GM19238 (cell line): ENCODE measurements at regions not wholly inside any gene's neighbourhood (a gene's known extent, or its start where the extent isn't known, plus 50 kb on each side); places are given as distances from the start of the nearest gene placed in this dataset.
"Not testable (repeated sequence)": the region's sequence is repeated elsewhere in the genome, so short reads cannot be mapped to it uniquely, and the experiment has no call there.

Experiments
- DNase-seq: peaks from one replicate; pipeline ENCODE4 v3.0.0; 2011; ENCODE audit warnings: low spot score; ENCODE audit not compliant: insufficient read length

- no peak for DNase-seq
These were observed 180.2 kb upstream of the SOX6 start for GRCh38 chr11:16536513-16536912.

- DNase-seq: no peak
These were observed 172.3 kb upstream of the SOX6 start for GRCh38 chr11:16528639-16529038.

GRCh38 chr11:16527525-16528246 is 171.3 kb upstream of the SOX6 start:
- no peak for DNase-seq

- DNase-seq: no peak
These were observed 170.6 kb upstream of the SOX6 start for GRCh38 chr11:16526947-16527346.

GRCh38 chr11:16520713-16521112 is 164.4 kb upstream of the SOX6 start:
- not testable (repeated sequence) for DNase-seq

GRCh38 chr11:16512899-16513241 is 156.5 kb upstream of the SOX6 start:
- peak; percentile 1 for DNase-seq

GRCh38 chr11:16512198-16512898 is 156.0 kb upstream of the SOX6 start:
- no peak for DNase-seq

- no peak for DNase-seq
These were observed 155.1 kb upstream of the SOX6 start for GRCh38 chr11:16511116-16512114.

GRCh38 chr11:16505481-16505880 is 149.1 kb upstream of the SOX6 start:
- no peak for DNase-seq

GRCh38 chr11:16503891-16504290 is 147.5 kb upstream of the SOX6 start:
- DNase-seq: not testable (repeated sequence)

- DNase-seq: no peak
These were observed 138.8 kb upstream of the SOX6 start for GRCh38 chr11:16494918-16495691.

- no peak for DNase-seq
These were observed 128.1 kb upstream of the SOX6 start for GRCh38 chr11:16484434-16484833.

GRCh38 chr11:16474659-16475058 is 118.3 kb upstream of the SOX6 start:
- DNase-seq: no peak

- no peak for DNase-seq
These were observed 113.6 kb upstream of the SOX6 start for GRCh38 chr11:16469968-16470367.

GRCh38 chr11:16468735-16469453 is 112.5 kb upstream of the SOX6 start:
- DNase-seq: no peak

GRCh38 chr11:16460508-16460907 is 104.2 kb upstream of the SOX6 start:
- DNase-seq: no peak

- DNase-seq: no peak
These were observed 100.0 kb upstream of the SOX6 start for GRCh38 chr11:16456366-16456765.

GRCh38 chr11:16454289-16454863 is 98.0 kb upstream of the SOX6 start:
- no peak for DNase-seq

- DNase-seq: no peak
These were observed 91.9 kb upstream of the SOX6 start for GRCh38 chr11:16448123-16448717.

- no peak for DNase-seq
These were observed 85.1 kb upstream of the SOX6 start for GRCh38 chr11:16441461-16441860.
